NOMO-1 (cell line): ENCODE measurements at regions not wholly inside any gene's neighbourhood (a gene's known extent, or its start where the extent isn't known, plus 50 kb on each side); places are given as distances from the start of the nearest gene placed in this dataset.

Source experiments
- DNase-seq, 2 experiments: peaks; one replicate each; lab custom pipeline; 2025; ENCODE audit not compliant: unreplicated experiment in 2 of 2; lab: John Stamatoyannopoulos, UW

DNA sequence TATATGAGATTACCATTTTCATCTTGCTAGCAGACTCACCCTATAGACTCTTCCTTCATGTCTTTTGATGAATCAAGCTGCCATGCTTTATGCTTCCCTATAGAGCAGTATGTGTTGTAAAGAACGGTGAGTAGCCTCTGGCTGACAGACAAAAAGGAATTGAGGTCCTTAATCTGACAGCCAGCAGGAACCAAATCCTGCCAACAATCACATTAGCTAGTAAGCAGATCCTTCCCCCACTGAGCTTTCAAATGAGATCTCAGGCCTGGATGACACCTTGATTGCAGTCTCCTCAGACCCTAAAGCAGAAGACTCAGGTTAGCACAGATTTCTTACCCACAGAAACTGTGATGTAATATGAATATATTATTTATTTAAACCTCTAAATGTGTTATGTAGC lies 577.0 kb downstream of the CDH11 start:
- no peak for DNase-seq

DNA sequence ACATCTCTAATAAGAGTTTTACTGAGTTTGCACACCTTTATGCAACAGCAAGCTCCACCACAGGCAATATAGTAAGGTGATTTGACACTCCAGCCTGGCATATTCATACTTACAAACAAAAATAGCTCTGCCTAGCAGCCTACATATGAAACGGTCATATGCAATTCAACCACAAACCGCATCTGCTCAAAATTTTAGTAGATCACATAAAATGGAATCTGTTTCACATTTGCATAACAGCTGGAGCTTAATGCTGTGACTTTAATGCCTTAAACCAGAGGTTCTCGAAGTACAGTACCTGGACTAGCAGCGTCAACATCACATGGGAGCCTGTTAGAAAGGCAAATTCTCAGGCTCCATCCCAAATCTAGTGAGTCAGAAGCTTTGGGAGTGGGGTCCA lies 578.4 kb downstream of the CDH11 start:
- DNase-seq = no peak

DNA sequence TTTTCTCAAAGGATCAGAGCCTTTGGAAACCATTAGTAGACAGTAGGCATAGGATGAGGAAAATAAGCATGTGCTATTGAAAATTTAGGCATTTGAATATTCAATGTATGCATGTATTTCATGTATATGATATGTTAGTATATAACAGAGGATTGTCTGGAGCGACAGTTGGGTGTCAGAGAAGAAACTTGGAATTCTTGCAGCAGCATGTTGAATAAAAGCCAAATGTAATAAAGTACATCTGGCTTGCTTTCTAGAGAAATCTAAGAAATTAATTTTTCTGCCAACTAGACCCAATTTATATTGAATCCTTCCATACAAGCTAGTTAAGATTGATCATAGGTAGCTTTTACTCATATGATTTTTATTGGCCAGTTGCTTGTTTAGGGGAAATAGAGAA lies 578.8 kb downstream of the CDH11 start:
- DNase-seq = no peak

- DNase-seq = no peak
These were observed 579.7 kb downstream of the CDH11 start for GRCh38 chr16:64542152-64542551.

GRCh38 chr16:64541621-64542020 lies 580.2 kb downstream of the CDH11 start:
- DNase-seq = no peak

DNA sequence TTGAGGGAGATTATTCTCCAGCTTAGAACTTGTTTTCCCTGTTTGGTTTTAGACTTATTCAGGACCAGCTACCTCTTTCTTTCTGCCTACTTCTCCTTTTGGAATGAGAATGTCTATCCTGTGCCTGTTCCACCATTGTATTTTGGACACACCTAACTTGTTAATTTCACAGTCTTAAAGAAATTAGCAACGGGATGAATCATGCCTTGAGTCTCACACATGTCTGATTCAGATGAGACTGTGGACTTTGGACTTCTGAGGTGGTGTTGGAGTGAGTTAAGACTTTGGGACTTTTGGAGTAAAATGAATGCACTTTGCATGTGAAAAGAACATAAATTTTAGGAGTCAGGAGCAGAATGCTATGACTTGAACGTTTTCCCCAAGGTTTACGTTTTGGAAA lies 581.4 kb downstream of the CDH11 start:
- DNase-seq = no peak

GRCh38 chr16:64539811-64540371 lies 582.0 kb downstream of the CDH11 start:
- no peak for DNase-seq

DNA sequence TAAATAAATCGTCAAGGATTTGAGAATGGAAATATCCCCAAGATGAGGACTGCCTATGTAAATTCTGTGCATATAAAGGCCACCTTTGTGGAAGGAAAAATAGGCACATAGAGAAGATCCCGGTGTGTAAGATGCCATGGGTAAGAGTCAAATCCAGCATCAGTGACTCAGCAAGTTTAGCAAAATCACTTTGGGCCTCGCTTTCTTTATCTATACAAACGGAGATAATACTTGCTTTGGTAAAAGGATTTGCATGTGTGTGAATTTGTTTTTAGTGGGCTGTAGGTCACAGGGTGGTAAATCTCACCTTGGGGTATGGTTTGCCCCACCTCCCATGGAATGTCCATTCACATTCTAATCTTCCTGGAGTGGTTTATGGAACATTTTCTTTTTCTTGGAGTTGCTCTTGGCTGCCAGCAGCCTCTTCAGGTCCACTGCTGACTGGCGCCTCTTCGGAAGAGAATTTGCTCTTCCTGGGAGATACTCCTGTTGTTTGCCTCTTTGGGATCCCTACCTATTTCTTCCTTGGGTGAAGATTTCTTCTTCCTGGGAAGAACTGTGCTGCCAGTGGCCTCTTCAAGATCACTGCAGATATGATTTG lies 587.6 kb downstream of the CDH11 start:
- no peak for DNase-seq

DNA sequence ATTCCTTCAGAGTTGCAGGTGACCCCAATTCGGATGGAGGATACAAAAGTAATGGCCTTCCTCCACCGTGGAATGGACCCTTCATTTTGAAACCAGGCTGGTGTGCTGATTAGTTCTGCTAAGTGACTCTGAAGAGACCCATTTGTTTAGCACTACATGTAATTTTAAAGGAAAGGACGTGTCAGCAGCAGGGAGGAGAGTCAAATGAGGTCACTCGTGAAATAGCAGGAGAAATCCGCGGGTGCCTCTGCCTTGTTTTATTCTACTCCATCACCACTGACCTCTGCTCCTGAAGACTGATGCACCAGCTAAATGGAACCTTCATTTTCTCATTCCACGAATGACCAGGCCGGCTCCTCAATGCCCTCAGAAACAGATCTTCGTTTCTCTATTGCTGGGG lies 589.2 kb downstream of the CDH11 start:
- no peak for DNase-seq

GRCh38 chr16:64532117-64532516 lies 589.7 kb downstream of the CDH11 start:
- DNase-seq = no peak

- DNase-seq = no peak
These were observed 590.5 kb downstream of the CDH11 start for GRCh38 chr16:64531401-64531800.

- no peak for DNase-seq
These were observed 599.3 kb downstream of the CDH11 start for GRCh38 chr16:64522548-64522947.

DNA sequence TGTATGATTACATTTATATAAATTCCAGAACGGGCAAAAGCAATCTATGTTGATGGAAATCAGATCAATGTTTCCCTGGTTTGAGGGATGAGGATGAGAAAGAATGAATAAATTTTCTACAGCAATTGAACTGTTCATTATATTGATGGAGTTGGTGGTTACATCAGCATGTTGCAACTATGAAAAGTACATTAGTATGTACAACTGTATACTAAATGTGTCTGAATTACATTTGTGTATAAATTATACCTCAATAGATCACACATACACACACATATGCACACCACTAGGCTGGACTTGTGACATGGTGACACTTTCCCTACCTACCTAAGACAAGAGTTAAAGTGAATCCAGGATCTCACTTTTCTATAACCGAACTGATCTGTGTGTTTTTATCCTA lies 608.0 kb downstream of the CDH11 start:
- no peak for DNase-seq

GRCh38 chr16:64507240-64508024 lies 614.4 kb downstream of the CDH11 start:
- no peak for DNase-seq

DNA sequence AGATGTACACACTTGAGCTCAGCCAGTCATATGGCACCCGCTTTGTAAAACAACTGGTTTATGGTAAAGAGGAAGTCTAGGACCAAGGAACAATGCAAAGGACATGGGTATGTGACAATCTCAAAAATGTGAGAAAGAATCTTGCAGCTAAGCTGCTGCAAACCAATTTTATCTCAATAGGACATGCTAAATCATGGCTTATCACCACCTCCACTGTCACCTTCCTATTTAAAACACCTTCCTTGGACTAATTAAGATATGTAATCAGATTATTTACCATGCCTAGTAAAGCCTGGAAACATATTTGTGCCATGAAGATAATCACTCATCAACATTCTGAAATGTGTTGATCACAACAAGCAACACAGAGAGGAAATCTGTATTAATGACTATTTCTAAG lies 622.7 kb downstream of the CDH11 start:
- no peak for DNase-seq

- no peak for DNase-seq
These were observed 623.5 kb downstream of the CDH11 start for GRCh38 chr16:64498363-64498762.

- no peak for DNase-seq
These were observed 628.2 kb downstream of the CDH11 start for GRCh38 chr16:64493709-64494108.

DNA sequence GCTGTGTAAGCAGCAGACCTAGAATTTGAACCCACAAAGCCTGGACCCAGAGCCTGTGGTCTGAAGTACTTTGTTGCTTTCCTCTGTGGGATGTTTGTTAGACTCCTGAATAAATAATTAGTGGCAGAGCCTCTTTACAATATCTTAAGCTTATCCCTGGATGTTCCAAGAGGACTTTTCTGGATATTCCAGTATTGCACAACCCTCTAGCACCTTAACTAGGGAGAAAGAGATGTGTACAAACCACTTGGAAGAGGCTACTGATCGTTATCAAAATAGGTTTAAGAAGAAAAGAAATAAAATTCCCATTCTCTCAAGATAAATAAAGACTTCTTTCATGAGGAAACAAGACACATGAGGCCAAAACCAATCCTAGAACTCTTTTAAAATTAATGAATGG lies 632.4 kb downstream of the CDH11 start:
- no peak for DNase-seq

DNA sequence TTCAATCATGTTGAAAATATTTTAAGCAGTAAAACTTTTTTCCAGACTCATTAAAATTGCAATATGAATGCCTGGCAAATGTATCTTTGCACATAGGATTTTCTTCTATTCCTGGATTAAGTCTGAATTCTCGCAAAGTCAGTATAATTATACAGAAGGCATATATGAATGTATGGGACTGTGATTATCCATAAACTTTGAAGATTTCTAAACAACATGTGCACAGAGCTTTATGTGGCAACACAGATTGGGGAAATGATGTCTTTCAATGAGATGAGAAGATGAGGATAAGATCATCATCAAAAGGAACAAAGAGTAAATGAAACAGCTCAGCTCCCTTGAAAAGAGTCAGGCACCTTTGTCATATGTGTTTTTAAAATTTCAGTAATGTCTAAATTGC lies 635.3 kb downstream of the CDH11 start:
- no peak for DNase-seq

GRCh38 chr16:64481497-64481896 lies 640.4 kb downstream of the CDH11 start:
- DNase-seq = no peak

DNA sequence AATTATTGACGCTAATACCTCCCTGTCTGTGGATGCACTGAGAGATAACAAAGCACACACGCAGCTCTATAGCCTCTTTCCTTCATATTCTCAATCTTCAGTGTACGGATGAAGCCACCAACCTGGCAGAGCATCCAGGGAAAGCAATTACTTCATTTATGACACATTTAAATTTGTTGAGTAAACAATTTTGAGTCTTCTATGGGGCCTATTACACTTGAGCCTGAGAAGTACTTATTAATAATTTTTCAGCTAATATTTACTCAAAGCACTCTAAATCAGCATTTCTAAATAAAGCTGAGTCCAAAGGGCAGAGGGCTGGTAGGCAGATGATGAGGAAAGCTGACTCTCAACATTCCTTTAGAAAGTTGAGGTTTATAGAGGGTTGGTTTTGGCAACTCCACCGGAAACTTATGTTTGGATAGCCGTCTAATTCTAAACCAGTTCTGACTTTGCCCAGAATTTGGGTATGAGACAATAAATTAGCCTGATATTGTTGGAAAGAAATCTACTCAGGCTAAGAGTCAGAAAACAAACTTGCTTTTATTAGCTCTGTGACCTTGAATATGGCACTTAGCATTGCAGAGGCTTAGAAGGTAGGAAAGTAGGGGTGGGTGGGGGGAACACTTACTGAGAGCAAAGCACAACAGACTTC lies 643.5 kb downstream of the CDH11 start:
- no peak for DNase-seq
